HepG2 (cell line): ENCODE measurements at regions not wholly inside any gene's neighbourhood (a gene's known extent, or its start where the extent isn't known, plus 50 kb on each side); places are given as distances from the start of the nearest gene placed in this dataset.

Experiments
- ATAC-seq: fragments of 200-7000 bp; cut with Tn5 transposase; 3 replicates; pipeline ENCODE4 v1.9.1; 2020; ENCODE audit warnings: mild to moderate bottlenecking, moderate library complexity
- BruUV-seq: library from RNA; stranded (reverse); fragments of 400-500 nt; replicated peaks from 2 replicates; lab custom pipeline; 2021; lab: Mats Ljungman, UMichigan
- CTCF ChIA-PET: fragments of 300-600 bp; formaldehyde crosslinking; extraction: SDS; loops from one replicate; lab custom pipeline; 2021; ENCODE audit warnings: low total read pairs, inconsistent platforms, low intra/inter-chr PET ratio; lab: Yijun Ruan, JAX
- POLR2A ChIA-PET: fragments of 350-600 bp; sonication (Branson Sonifier 250); formaldehyde crosslinking; loops from one replicate; lab custom pipeline; 2020; ENCODE audit warnings: antibody characterized with exemption, inconsistent platforms; lab: Yijun Ruan, JAX
- DNase-seq: peaks from one replicate; pipeline ENCODE4 v3.0.0-alpha.2; 2015; ENCODE audit warnings: low spot score
- FAIRE-seq: peaks from 3 replicates; lab custom pipeline; 2011; peaks lifted over from hg19 to GRCh38; lab: Jason Lieb, UNC
- H2AFZ ChIP-seq: one replicate; pipeline ENCODE4 v1.6.1; 2011; ENCODE audit warnings: low read length, inconsistent platforms
- H3K27ac ChIP-seq: fragments of 300-600 bp; 3 replicates; pipeline ENCODE4 v1.8.0; 2011; ENCODE audit warnings: mixed run types, mild to moderate bottlenecking, mixed read lengths, low read length, inconsistent platforms; ENCODE audit not compliant: insufficient read depth; ENCODE audit errors: extremely low read length
- H3K27me3 ChIP-seq, 2 experiments: fragments of 200-600 bp in 1 of 2; 2 replicates in 1 of 2; 3 replicates in 1 of 2; pipeline versions ENCODE4 v1.6.0 to v1.8.0; 2011; ENCODE audit warnings: low read length in 2 of 2, mild to moderate bottlenecking in 2 of 2, moderate library complexity in 2 of 2, inconsistent platforms in 1 of 2; ENCODE audit not compliant: insufficient read depth in 2 of 2, control insufficient read depth in 1 of 2
- H3K36me3 ChIP-seq, 2 experiments: fragments of 200-600 bp in 1 of 2; replicated peaks in 1 of 2; 2 replicates in 1 of 2; 3 replicates in 1 of 2; pipeline versions ENCODE4 v1.5.1 to v1.8.0; 2011; ENCODE audit warnings: low read length in 2 of 2, inconsistent platforms in 1 of 2; ENCODE audit not compliant: insufficient read depth in 2 of 2, control insufficient read depth in 1 of 2
- H3K4me1 ChIP-seq: 2 replicates; pipeline ENCODE4 v1.5.1; 2012; ENCODE audit warnings: low read length, inconsistent platforms; ENCODE audit not compliant: insufficient read depth
- H3K4me2 ChIP-seq: 2 replicates; pipeline ENCODE4 v1.6.0; 2011; ENCODE audit warnings: low read depth, low read length, inconsistent platforms
- H3K4me3 ChIP-seq, 3 experiments: fragments of 200-600 bp in 1 of 3; sonication (generic), shearing (Covaris generic) in 1 of 3; replicated peaks in 1 of 3; 2 replicates each; pipeline ENCODE4 v1.5.1; 2011 to 2016; ENCODE audit warnings: low read length in 3 of 3, inconsistent platforms in 2 of 3, low read depth in 2 of 3, mild to moderate bottlenecking in 2 of 3, control low read depth in 1 of 3, mixed read lengths in 1 of 3; ENCODE audit not compliant: insufficient read depth in 1 of 3
- H3K79me2 ChIP-seq: one replicate; pipeline ENCODE4 v1.6.1; 2011; ENCODE audit warnings: low read length, inconsistent platforms; ENCODE audit not compliant: insufficient read depth
- H3K9ac ChIP-seq: 2 replicates; pipeline ENCODE4 v1.6.0; 2011; ENCODE audit warnings: mild to moderate bottlenecking, low read depth, low read length, inconsistent platforms; ENCODE audit not compliant: insufficient read depth
- H3K9me3 ChIP-seq: 2 replicates; pipeline ENCODE4 v1.5.1; 2012; ENCODE audit warnings: mild to moderate bottlenecking, low read length
- H4K20me1 ChIP-seq: 2 replicates; pipeline ENCODE4 v1.6.0; 2011; ENCODE audit warnings: inconsistent platforms, mild to moderate bottlenecking, low read length, moderate library complexity; ENCODE audit not compliant: insufficient read depth
- ATF7 ChIP-seq, 2 experiments: fragments of 450-650 bp in 1 of 2; sonication (generic) in 1 of 2; formaldehyde crosslinking in 1 of 2; IDR thresholded peaks; 2 replicates each; pipeline versions ENCODE4 v1.4.0 to v1.6.1; 2016 to 2020; ENCODE audit warnings: antibody characterized with exemption in 1 of 2, mild to moderate bottlenecking in 1 of 2, missing genetic modification reagents in 1 of 2
- ELF1 ChIP-seq: sonication (generic); formaldehyde crosslinking; IDR thresholded peaks from 2 replicates; pipeline ENCODE4 v1.4.0; 2020; ENCODE audit warnings: missing genetic modification reagents
- ESRRA ChIP-seq: sonication (generic); formaldehyde crosslinking; IDR thresholded peaks from 2 replicates; pipeline ENCODE4 v1.5.1; 2020; ENCODE audit warnings: mild to moderate bottlenecking, low read depth, missing genetic modification reagents
- FLYWCH1 ChIP-seq: sonication (generic); formaldehyde crosslinking; IDR thresholded peaks from 2 replicates; pipeline ENCODE4 v1.8.1; 2023; ENCODE audit warnings: mild to moderate bottlenecking, missing genetic modification reagents
- HDAC1 ChIP-seq: sonication (generic); formaldehyde crosslinking; IDR thresholded peaks from 2 replicates; pipeline ENCODE4 v1.5.1; 2020; ENCODE audit warnings: mild to moderate bottlenecking, missing genetic modification reagents
- PHF21A ChIP-seq: sonication (generic); formaldehyde crosslinking; IDR thresholded peaks from 2 replicates; pipeline ENCODE4 v1.5.0; 2020; ENCODE audit warnings: mild to moderate bottlenecking, missing genetic modification reagents
- RFXANK ChIP-seq: IDR thresholded peaks from 2 replicates; pipeline ENCODE4 v1.6.1; 2016
- RXRB ChIP-seq: IDR thresholded peaks from 2 replicates; pipeline ENCODE4 v1.6.1; 2016; ENCODE audit warnings: borderline replicate concordance, missing genetic modification reagents, missing compliant biosample characterization
- THYN1 ChIP-seq: sonication (generic); formaldehyde crosslinking; IDR thresholded peaks from 2 replicates; pipeline ENCODE4 v1.8.1; 2023; ENCODE audit warnings: low read depth, mild to moderate bottlenecking, moderate library complexity, missing genetic modification reagents, borderline replicate concordance
- ZBTB38 ChIP-seq: sonication (generic); formaldehyde crosslinking; IDR thresholded peaks from 2 replicates; pipeline ENCODE4 v1.5.1; 2020; ENCODE audit warnings: mild to moderate bottlenecking, missing genetic modification reagents
- ZKSCAN5 ChIP-seq: sonication (generic); formaldehyde crosslinking; IDR thresholded peaks from 2 replicates; pipeline ENCODE4 v1.5.1; 2020; ENCODE audit warnings: mild to moderate bottlenecking, missing genetic modification reagents
- ZNF530 ChIP-seq: sonication (generic); formaldehyde crosslinking; IDR thresholded peaks from 2 replicates; pipeline ENCODE4 v1.5.0; 2020; ENCODE audit warnings: low read depth, mild to moderate bottlenecking, missing genetic modification reagents
- ZNF570 ChIP-seq: sonication (generic); formaldehyde crosslinking; IDR thresholded peaks from 2 replicates; pipeline ENCODE4 v1.4.0; 2020; ENCODE audit warnings: mild to moderate bottlenecking, missing genetic modification reagents, borderline replicate concordance
- ZNF615 ChIP-seq: sonication (generic); formaldehyde crosslinking; IDR thresholded peaks from 2 replicates; pipeline ENCODE4 v1.5.0; 2020; ENCODE audit warnings: mild to moderate bottlenecking, missing genetic modification reagents, borderline replicate concordance
- ZNF749 ChIP-seq: sonication (generic); formaldehyde crosslinking; IDR thresholded peaks from 2 replicates; pipeline ENCODE4 v1.8.0; 2022; ENCODE audit warnings: mild to moderate bottlenecking, missing genetic modification reagents, moderate library complexity, borderline replicate concordance
- ZNF781 ChIP-seq: sonication (generic); formaldehyde crosslinking; IDR thresholded peaks from 2 replicates; pipeline ENCODE4 v1.5.1; 2020; ENCODE audit warnings: borderline replicate concordance, mild to moderate bottlenecking, missing genetic modification reagents; ENCODE audit errors: not compliant biosample characterization
- ZNF816 ChIP-seq: sonication (generic); formaldehyde crosslinking; IDR thresholded peaks from 2 replicates; pipeline ENCODE4 v1.8.0; 2022; ENCODE audit warnings: missing genetic modification reagents, mild to moderate bottlenecking, borderline replicate concordance
- WGBS: methylation state at CpG from one replicate; pipeline ENCODE4 v1.1.6; 2017; ENCODE audit warnings: low lambda C conversion rate; 5-methylcytosine and 5-hydroxymethylcytosine counted together
- in situ Hi-C: cut with HindIII; loops from 2 replicates; pipeline ENCODE4 v1.10.0; 2017; ENCODE audit warnings: low pct_unique_long_range_greater_than_20kb; ENCODE audit not compliant: extremely low pct_ligation_motif_present
- intact Hi-C: fragments of 100-400 bp; cut with micrococcal nuclease; formaldehyde crosslinking; loops from one replicate; pipeline ENCODE4 v1.10.0; 2022; ENCODE audit not compliant: unreplicated experiment
- TF ChIP-seq, protein P1 (sequence below): sonication (generic); formaldehyde crosslinking; IDR thresholded peaks from 2 replicates; pipeline ENCODE4 v1.4.0; 2020; ENCODE audit warnings: missing genetic modification reagents, borderline replicate concordance

DNA sequence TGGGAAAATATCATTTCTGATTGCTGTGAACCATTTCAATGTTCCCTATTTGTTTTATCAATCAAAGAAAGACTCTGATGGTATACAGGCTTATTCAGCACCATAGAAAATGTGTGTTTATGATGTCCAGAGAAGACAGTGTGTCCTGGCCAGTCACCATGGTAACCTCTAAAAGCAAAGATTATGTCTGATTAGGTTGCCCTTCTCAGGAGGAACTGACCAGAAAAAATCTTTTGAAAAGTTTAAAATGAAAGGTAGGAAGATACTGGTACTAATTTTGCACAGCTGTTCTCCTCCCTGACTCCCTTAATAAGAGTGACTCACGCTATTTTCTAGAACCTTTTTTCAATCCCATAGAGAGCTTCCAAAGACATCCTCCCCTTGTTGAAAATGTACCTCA, 391.8 kb upstream of the DCN start:
- DNase-seq = no peak
- no peak for FAIRE-seq
- H3K79me2 ChIP-seq = no peaks in the 10 kb centered on the region
- intact Hi-C loops (no loop called here), in situ Hi-C loops (no loop called here)
- H3K4me2 ChIP-seq = no peak overlapping the region
- H3K27me3 ChIP-seq = no peaks in the 10 kb centered on the region
- TF ChIP-seq ZKSCAN5 = no peak
- CTCF ChIA-PET = no interaction called here
- no peaks in the 10 kb centered on the region for H3K9me3 ChIP-seq
- H3K4me3 ChIP-seq = no peak overlapping the region
- H3K4me1 ChIP-seq = no peaks in the 10 kb centered on the region
- no peak overlapping the region for H3K27ac ChIP-seq
- no peak for ATAC-seq
- H3K9ac ChIP-seq = no peak overlapping the region
- POLR2A ChIA-PET = no interaction called here
- 0% methylated on average over 1 of the region's 1 CpG for WGBS
- H4K20me1 ChIP-seq = no peaks in the 10 kb centered on the region
- H2AFZ ChIP-seq = no peak overlapping the region
- no TSS peak for BruUV-seq
- no peaks in the 10 kb centered on the region for H3K36me3 ChIP-seq

GRCh38 chr12:91572869-91573268, 390.3 kb upstream of the DCN start:
- no peaks in the 10 kb centered on the region for H3K4me1 ChIP-seq
- TF ChIP-seq RFXANK (CRISPR knock-in tag) (no peak), ZNF570 (CRISPR knock-in tag) (no peak), ZNF749 (no peak), HDAC1 (CRISPR knock-in tag) (no peak), ELF1 (no peak), ESRRA (CRISPR knock-in tag) (no peak), ZNF781 (CRISPR knock-in tag) (no peak), RXRB (CRISPR knock-in tag) (no peak), ZNF816 (no peak), PHF21A (no peak), THYN1 (CRISPR knock-in tag) (no peak), ZNF530 (CRISPR knock-in tag) (no peak), FLYWCH1 (CRISPR knock-in tag) (no peak), ZBTB38 (no peak), ATF7 (IDR thresholded peaks at IDR 0.05) (no peak), ATF7 (CRISPR knock-in tag; IDR thresholded peaks at IDR 0.05) (no peak), ZNF615 (CRISPR knock-in tag) (no peak)
- TF ChIP-seq, protein P1, sequence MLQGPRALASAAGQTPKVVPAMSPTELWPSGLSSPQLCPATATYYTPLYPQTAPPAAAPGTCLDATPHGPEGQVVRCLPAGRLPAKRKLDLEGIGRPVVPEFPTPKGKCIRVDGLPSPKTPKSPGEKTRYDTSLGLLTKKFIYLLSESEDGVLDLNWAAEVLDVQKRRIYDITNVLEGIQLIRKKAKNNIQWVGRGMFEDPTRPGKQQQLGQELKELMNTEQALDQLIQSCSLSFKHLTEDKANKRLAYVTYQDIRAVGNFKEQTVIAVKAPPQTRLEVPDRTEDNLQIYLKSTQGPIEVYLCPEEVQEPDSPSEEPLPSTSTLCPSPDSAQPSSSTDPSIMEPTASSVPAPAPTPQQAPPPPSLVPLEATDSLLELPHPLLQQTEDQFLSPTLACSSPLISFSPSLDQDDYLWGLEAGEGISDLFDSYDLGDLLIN (CRISPR knock-in tag) = no peak
- no peak for ATAC-seq
- H3K36me3 ChIP-seq = no peaks in the 10 kb centered on the region
- no peak for FAIRE-seq
- no peak overlapping the region for H2AFZ ChIP-seq
- intact Hi-C loops = no loop called here
- H3K9ac ChIP-seq = no peak overlapping the region
- CTCF ChIA-PET = no interaction called here
- no peaks in the 10 kb centered on the region for H3K9me3 ChIP-seq
- no peaks in the 10 kb centered on the region for H3K79me2 ChIP-seq
- no peak overlapping the region for H3K4me3 ChIP-seq
- no peak overlapping the region for H3K4me2 ChIP-seq
- POLR2A ChIA-PET = no interaction called here
- no peak overlapping the region for H3K27ac ChIP-seq
- BruUV-seq = no TSS peak
- no peaks in the 10 kb centered on the region for H4K20me1 ChIP-seq
- in situ Hi-C loops = no loop called here
- DNase-seq = no peak
- H3K27me3 ChIP-seq = no peaks in the 10 kb centered on the region; a peak in 1 of 5 replicates
- WGBS = 32% methylated on average over 2 of the region's 3 CpGs
